ENCODE measurements at regions not wholly inside any gene's neighbourhood (a gene's known extent, or its start where the extent isn't known, plus 50 kb on each side); places are given as distances from the start of the nearest gene placed in this dataset.

DNA sequence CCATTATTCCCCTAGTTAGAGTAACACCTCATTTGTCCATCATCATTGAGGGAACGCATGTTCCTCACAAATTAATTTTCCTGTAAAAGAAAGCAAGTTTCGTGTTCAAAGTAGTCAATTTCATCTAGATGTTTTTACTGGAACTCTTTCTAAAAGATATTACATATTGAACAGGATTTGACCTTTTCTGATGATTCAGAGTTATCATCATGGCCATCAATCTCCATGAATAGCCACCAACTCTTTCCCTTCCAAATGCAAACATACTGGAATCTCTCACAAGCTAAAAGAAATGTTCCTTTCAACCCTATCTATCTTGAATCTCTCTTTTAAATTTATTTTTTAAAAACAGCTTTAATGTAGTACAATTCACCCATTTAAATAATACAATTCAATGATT, 263.1 kb upstream of the FAR2 start:
- ChIA-PET POLR2A (no interaction called here), SMC1A (ENCODE audit: uncharacterized antibody, unreplicated experiment) (interaction anchor here (1.2 kb wide), 1 partner anchor 14 kb away, joined by 3 read pairs; no protein-coding TSS in a partner anchor), RAD21 (ENCODE audit: unreplicated experiment) (no interaction called here), CTCF (interaction anchor here (0.8 kb wide), 1 partner anchor 13 kb away, joined by 3 read pairs; no protein-coding TSS in a partner anchor)
- no peak overlapping the region for H3K4me3 ChIP-seq
- TF ChIP-seq, protein P1, sequence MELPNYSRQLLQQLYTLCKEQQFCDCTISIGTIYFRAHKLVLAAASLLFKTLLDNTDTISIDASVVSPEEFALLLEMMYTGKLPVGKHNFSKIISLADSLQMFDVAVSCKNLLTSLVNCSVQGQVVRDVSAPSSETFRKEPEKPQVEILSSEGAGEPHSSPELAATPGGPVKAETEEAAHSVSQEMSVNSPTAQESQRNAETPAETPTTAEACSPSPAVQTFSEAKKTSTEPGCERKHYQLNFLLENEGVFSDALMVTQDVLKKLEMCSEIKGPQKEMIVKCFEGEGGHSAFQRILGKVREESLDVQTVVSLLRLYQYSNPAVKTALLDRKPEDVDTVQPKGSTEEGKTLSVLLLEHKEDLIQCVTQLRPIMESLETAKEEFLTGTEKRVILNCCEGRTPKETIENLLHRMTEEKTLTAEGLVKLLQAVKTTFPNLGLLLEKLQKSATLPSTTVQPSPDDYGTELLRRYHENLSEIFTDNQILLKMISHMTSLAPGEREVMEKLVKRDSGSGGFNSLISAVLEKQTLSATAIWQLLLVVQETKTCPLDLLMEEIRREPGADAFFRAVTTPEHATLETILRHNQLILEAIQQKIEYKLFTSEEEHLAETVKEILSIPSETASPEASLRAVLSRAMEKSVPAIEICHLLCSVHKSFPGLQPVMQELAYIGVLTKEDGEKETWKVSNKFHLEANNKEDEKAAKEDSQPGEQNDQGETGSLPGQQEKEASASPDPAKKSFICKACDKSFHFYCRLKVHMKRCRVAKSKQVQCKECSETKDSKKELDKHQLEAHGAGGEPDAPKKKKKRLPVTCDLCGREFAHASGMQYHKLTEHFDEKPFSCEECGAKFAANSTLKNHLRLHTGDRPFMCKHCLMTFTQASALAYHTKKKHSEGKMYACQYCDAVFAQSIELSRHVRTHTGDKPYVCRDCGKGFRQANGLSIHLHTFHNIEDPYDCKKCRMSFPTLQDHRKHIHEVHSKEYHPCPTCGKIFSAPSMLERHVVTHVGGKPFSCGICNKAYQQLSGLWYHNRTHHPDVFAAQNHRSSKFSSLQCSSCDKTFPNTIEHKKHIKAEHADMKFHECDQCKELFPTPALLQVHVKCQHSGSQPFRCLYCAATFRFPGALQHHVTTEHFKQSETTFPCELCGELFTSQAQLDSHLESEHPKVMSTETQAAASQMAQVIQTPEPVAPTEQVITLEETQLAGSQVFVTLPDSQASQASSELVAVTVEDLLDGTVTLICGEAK (IDR thresholded peaks at IDR 0.05; ENCODE audit: borderline replicate concordance), result no peak
- no peak for TF ChIP-seq BCL11A (IDR thresholded peaks at IDR 0.05; ENCODE audit: low read depth, low read length)
- TF ChIP-seq RB1 (IDR thresholded peaks at IDR 0.05; ENCODE audit: borderline replicate concordance), result no peak
- no peak for TF ChIP-seq CREB1 (IDR thresholded peaks at IDR 0.05; ENCODE audit: low read depth)
- no peak for TF ChIP-seq ZBTB4 (CRISPR knock-in tag; IDR thresholded peaks at IDR 0.05)
- no peak for TF ChIP-seq DPF2 (IDR thresholded peaks at IDR 0.05)
- no peak for TF ChIP-seq STAT3 (IDR thresholded peaks at IDR 0.05; ENCODE audit: low read depth, low read length)
- TF ChIP-seq, protein P2, sequence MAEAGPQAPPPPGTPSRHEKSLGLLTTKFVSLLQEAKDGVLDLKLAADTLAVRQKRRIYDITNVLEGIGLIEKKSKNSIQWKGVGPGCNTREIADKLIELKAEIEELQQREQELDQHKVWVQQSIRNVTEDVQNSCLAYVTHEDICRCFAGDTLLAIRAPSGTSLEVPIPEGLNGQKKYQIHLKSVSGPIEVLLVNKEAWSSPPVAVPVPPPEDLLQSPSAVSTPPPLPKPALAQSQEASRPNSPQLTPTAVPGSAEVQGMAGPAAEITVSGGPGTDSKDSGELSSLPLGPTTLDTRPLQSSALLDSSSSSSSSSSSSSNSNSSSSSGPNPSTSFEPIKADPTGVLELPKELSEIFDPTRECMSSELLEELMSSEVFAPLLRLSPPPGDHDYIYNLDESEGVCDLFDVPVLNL (IDR thresholded peaks at IDR 0.05; ENCODE audit: low read depth, low read length), result no peak
- H3K79me2 ChIP-seq (ENCODE audit: control insufficient read depth, insufficient read depth, low read length), result no peaks in the 10 kb centered on the region
- no peak overlapping the region for H3K4me2 ChIP-seq (ENCODE audit: control insufficient read depth, insufficient read depth)
- H3K36me3 ChIP-seq (ENCODE audit: control insufficient read depth in 2 of 2, insufficient read depth in 2 of 2, low read length in 1 of 2), result no peaks in the 10 kb centered on the region
- no peak for ATAC-seq
- H3K4me1 ChIP-seq (ENCODE audit: control insufficient read depth, insufficient read depth, low read length), result no peaks in the 10 kb centered on the region
- intact Hi-C loops (cut with micrococcal nuclease; ENCODE audit: unreplicated experiment), result no loop called here
- H2AFZ ChIP-seq (ENCODE audit: control insufficient read depth, low read depth, low read length), result no peak overlapping the region
- no TSS peak for BruUV-seq (replicated peaks)
- no peak for FAIRE-seq
- no peaks in the 10 kb centered on the region for H3K9me3 ChIP-seq (replicated peaks; ENCODE audit: control insufficient read depth, insufficient read depth, low read length)
- no peak overlapping the region for H3K9ac ChIP-seq (ENCODE audit: control insufficient read depth, insufficient read depth, low read length)
- no peak for DNase-seq (ENCODE audit: low read depth, low spot score)
- no peak overlapping the region for H3K27ac ChIP-seq (ENCODE audit: control insufficient read depth, insufficient read depth)
- in situ Hi-C loops (cut with MboI), result no loop called here
- H3K27me3 ChIP-seq (replicated peaks in 1 of 2; ENCODE audit: control insufficient read depth in 2 of 2, insufficient read depth in 2 of 2, low read length in 1 of 2), result no peaks in the 10 kb centered on the region
- WGBS (ENCODE audit: insufficient coverage, insufficient replicate concordance, low lambda C conversion rate, missing lambda C conversion rate), result 44% methylated on average over 2 of the region's 2 CpGs
- H4K20me1 ChIP-seq (ENCODE audit: control insufficient read depth, insufficient read depth), result no peaks in the 10 kb centered on the region
